ENCODE measurements at regions not wholly inside any gene's neighbourhood (a gene's known extent, or its start where the extent isn't known, plus 50 kb on each side); places are given as distances from the start of the nearest gene placed in this dataset.

- WGBS = 78% methylated on average over 9 of the region's 9 CpGs
- DNase-seq (ENCODE audit: low spot score) = no peak
- H3K4me1 ChIP-seq (replicated peaks) = no peaks in the 10 kb centered on the region
- no peak for TF ChIP-seq CTCF (IDR thresholded peaks at IDR 0.05)
- no peak for TF ChIP-seq POLR2AphosphoS5 (IDR thresholded peaks at IDR 0.05)
- TF ChIP-seq POLR2A (IDR thresholded peaks at IDR 0.05) = no peak
- H3K36me3 ChIP-seq = no peaks in the 10 kb centered on the region
- intact Hi-C loops (cut with DNase I) = no loop called here
- H3K27ac ChIP-seq = no peak overlapping the region
- no peaks in the 10 kb centered on the region for H3K27me3 ChIP-seq (replicated peaks; ENCODE audit: insufficient read depth)
- no peaks in the 10 kb centered on the region for H3K9me3 ChIP-seq
- H3K4me3 ChIP-seq = no peak overlapping the region
Observed at GRCh38 chr5:152144030-152144429, 219.4 kb upstream of the GLRA1 start.

- 27% methylated on average over 3 of the region's 3 CpGs for WGBS
- H3K4me3 ChIP-seq = no peak overlapping the region
- no peaks in the 10 kb centered on the region for H3K9me3 ChIP-seq
- no peak overlapping the region for H3K27ac ChIP-seq
- H3K27me3 ChIP-seq (replicated peaks; ENCODE audit: insufficient read depth) = no peaks in the 10 kb centered on the region
- H3K36me3 ChIP-seq = no peaks in the 10 kb centered on the region
- DNase-seq (ENCODE audit: low spot score) = peak; percentile 28
- no peaks in the 10 kb centered on the region for H3K4me1 ChIP-seq (replicated peaks)
- intact Hi-C loops (cut with DNase I) = loop anchor here (2.0 kb wide), 1 partner anchor 318 kb away; no protein-coding TSS in a partner anchor
- no peak for TF ChIP-seq POLR2A (IDR thresholded peaks at IDR 0.05)
- peak; percentile 43 to 65 (median 59) for TF ChIP-seq CTCF (IDR thresholded peaks at IDR 0.05)
- no peak for TF ChIP-seq POLR2AphosphoS5 (IDR thresholded peaks at IDR 0.05)
Observed at GRCh38 chr5:152142840-152143469, 218.3 kb upstream of the GLRA1 start.

- H3K27ac ChIP-seq = no peak overlapping the region
- no peaks in the 10 kb centered on the region for H3K36me3 ChIP-seq
- no peaks in the 10 kb centered on the region for H3K27me3 ChIP-seq (replicated peaks; ENCODE audit: insufficient read depth)
- TF ChIP-seq POLR2A (IDR thresholded peaks at IDR 0.05) (no peak), POLR2AphosphoS5 (IDR thresholded peaks at IDR 0.05) (no peak), CTCF (IDR thresholded peaks at IDR 0.05) (no peak)
- 91% methylated on average over 1 of the region's 1 CpG for WGBS
- intact Hi-C loops (cut with DNase I) = no loop called here
- no peaks in the 10 kb centered on the region for H3K4me1 ChIP-seq (replicated peaks)
- DNase-seq (ENCODE audit: low spot score) = no peak
- H3K4me3 ChIP-seq = no peak overlapping the region
- H3K9me3 ChIP-seq = no peaks in the 10 kb centered on the region
Observed at GRCh38 chr5:152140347-152140746, 215.7 kb upstream of the GLRA1 start.

GRCh38 chr5:152137063-152137462 is 212.4 kb upstream of the GLRA1 start:
- WGBS = 33% methylated on average over 4 of the region's 4 CpGs
- no peaks in the 10 kb centered on the region for H3K27me3 ChIP-seq (replicated peaks; ENCODE audit: insufficient read depth)

More at GRCh38 chr5:152137063-152137462, 212.4 kb upstream of the GLRA1 start:
- DNase-seq (ENCODE audit: low spot score) = no peak
- Histone ChIP-seq H3K9me3 (no peaks in the 10 kb centered on the region), H3K4me3 (no peak overlapping the region), H3K36me3 (no peaks in the 10 kb centered on the region), H3K27ac (no peak overlapping the region), H3K4me1 (replicated peaks) (no peaks in the 10 kb centered on the region)
- TF ChIP-seq CTCF (IDR thresholded peaks at IDR 0.05) = no peak
- no peak for TF ChIP-seq POLR2A (IDR thresholded peaks at IDR 0.05)
- TF ChIP-seq POLR2AphosphoS5 (IDR thresholded peaks at IDR 0.05) = no peak
- intact Hi-C loops (cut with DNase I) = no loop called here
